ENCODE measurements at regions not wholly inside any gene's neighbourhood (a gene's known extent, or its start where the extent isn't known, plus 50 kb on each side); places are given as distances from the start of the nearest gene placed in this dataset.

GRCh38 chr6:137560184-137560563 is 66.0 kb upstream of the OLIG3 start (continued):
- TF ChIP-seq ZBTB11 (CRISPR knock-in tag; IDR thresholded peaks at IDR 0.05) = no peak
- TF ChIP-seq SMC3 (IDR thresholded peaks at IDR 0.05; ENCODE audit: borderline replicate concordance, low read length) = no peak
- TF ChIP-seq MYC (IDR thresholded peaks at IDR 0.05; ENCODE audit: insufficient read depth, insufficient read length, insufficient replicate concordance, low read length, severe bottlenecking) = no peak
- TF ChIP-seq, protein P1, sequence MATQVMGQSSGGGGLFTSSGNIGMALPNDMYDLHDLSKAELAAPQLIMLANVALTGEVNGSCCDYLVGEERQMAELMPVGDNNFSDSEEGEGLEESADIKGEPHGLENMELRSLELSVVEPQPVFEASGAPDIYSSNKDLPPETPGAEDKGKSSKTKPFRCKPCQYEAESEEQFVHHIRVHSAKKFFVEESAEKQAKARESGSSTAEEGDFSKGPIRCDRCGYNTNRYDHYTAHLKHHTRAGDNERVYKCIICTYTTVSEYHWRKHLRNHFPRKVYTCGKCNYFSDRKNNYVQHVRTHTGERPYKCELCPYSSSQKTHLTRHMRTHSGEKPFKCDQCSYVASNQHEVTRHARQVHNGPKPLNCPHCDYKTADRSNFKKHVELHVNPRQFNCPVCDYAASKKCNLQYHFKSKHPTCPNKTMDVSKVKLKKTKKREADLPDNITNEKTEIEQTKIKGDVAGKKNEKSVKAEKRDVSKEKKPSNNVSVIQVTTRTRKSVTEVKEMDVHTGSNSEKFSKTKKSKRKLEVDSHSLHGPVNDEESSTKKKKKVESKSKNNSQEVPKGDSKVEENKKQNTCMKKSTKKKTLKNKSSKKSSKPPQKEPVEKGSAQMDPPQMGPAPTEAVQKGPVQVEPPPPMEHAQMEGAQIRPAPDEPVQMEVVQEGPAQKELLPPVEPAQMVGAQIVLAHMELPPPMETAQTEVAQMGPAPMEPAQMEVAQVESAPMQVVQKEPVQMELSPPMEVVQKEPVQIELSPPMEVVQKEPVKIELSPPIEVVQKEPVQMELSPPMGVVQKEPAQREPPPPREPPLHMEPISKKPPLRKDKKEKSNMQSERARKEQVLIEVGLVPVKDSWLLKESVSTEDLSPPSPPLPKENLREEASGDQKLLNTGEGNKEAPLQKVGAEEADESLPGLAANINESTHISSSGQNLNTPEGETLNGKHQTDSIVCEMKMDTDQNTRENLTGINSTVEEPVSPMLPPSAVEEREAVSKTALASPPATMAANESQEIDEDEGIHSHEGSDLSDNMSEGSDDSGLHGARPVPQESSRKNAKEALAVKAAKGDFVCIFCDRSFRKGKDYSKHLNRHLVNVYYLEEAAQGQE (IDR thresholded peaks at IDR 0.05; ENCODE audit: low read depth, low read length) = no peak
- TF ChIP-seq NFYB (IDR thresholded peaks at IDR 0.05; ENCODE audit: insufficient read depth, low read depth, low read length) = no peak

DNA sequence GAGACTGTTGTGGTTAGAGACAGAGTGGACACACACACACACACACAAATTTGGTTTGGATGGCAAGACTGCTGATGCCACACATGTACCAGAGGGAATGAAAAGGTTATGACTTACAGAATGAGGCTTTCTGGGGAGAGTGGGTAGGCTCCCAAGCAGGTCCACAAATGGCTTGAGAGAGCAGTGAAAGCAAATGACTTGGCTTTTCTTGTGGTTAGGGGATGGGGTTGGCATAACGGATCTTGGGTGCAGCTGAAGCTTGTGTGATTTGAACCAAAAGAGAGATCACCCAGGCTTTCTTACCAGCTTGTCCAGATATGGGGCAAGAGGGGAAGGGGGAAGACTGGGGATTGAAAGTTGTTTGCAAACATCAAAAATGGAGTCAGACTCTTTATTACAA is 73.9 kb upstream of the OLIG3 start:
- CTCF ChIA-PET = no interaction called here
- WGBS (ENCODE audit: insufficient coverage, insufficient replicate concordance, low lambda C conversion rate, missing lambda C conversion rate) = 0% methylated on average over 1 of the region's 1 CpG

More for the DNA sequence above, 73.9 kb upstream of the OLIG3 start:
- H3K9ac ChIP-seq (ENCODE audit: control insufficient read depth, insufficient read depth, low read length) = no peak overlapping the region
- no peaks in the 10 kb centered on the region for H3K79me2 ChIP-seq (ENCODE audit: control insufficient read depth, insufficient read depth, low read length)
- H3K9me3 ChIP-seq (replicated peaks; ENCODE audit: control insufficient read depth, insufficient read depth, low read length) = no peaks in the 10 kb centered on the region
- DNase-seq (ENCODE audit: low read depth, low spot score) (no peak), FAIRE-seq (no peak), ATAC-seq (no peak)
- H3K36me3 ChIP-seq (ENCODE audit: control insufficient read depth in 2 of 2, insufficient read depth in 2 of 2, low read length in 1 of 2) = no peaks in the 10 kb centered on the region
- no peaks in the 10 kb centered on the region for H4K20me1 ChIP-seq (ENCODE audit: control insufficient read depth, insufficient read depth)
- ChIA-PET SMC1A (ENCODE audit: uncharacterized antibody, unreplicated experiment) (no interaction called here), POLR2A (no interaction called here), RAD21 (ENCODE audit: unreplicated experiment) (no interaction called here)
- intact Hi-C loops (cut with micrococcal nuclease; ENCODE audit: unreplicated experiment) (no loop called here), in situ Hi-C loops (cut with MboI) (no loop called here)
- H3K4me3 ChIP-seq = no peak overlapping the region
- H2AFZ ChIP-seq (ENCODE audit: control insufficient read depth, low read depth, low read length) = no peak overlapping the region
- H3K27me3 ChIP-seq (replicated peaks in 1 of 2; ENCODE audit: control insufficient read depth in 2 of 2, insufficient read depth in 2 of 2, low read length in 1 of 2) = no peaks in the 10 kb centered on the region; a peak in 1 of 4 replicates
- H3K4me2 ChIP-seq (ENCODE audit: control insufficient read depth, insufficient read depth) = no peak overlapping the region
- no TSS peak for BruUV-seq (replicated peaks)
- TF ChIP-seq PML (IDR thresholded peaks at IDR 0.05; ENCODE audit: low read length) (no peak), MLLT1 (IDR thresholded peaks at IDR 0.05) (no peak), SIX5 (IDR thresholded peaks at IDR 0.05; ENCODE audit: low read depth, low read length, severe bottlenecking) (no peak), CBX5 (IDR thresholded peaks at IDR 0.05; ENCODE audit: low read depth) (no peak), HSF1 (IDR thresholded peaks at IDR 0.05; ENCODE audit: low read depth, low read length) (no peak), IRF4 (IDR thresholded peaks at IDR 0.05; ENCODE audit: low read depth, low read length) (no peak), ELK1 (IDR thresholded peaks at IDR 0.05; ENCODE audit: low read depth, low read length) (no peak), YBX1 (IDR thresholded peaks at IDR 0.05) (no peak)
- no peaks in the 10 kb centered on the region for H3K4me1 ChIP-seq (ENCODE audit: control insufficient read depth, insufficient read depth, low read length)
- H3K27ac ChIP-seq (ENCODE audit: control insufficient read depth, insufficient read depth) = no peak overlapping the region
